NCI-H345 treated with DMSO at 0.1 percent for 48 hours (cell line): ENCODE measurements at regions not wholly inside any gene's neighbourhood (a gene's known extent, or its start where the extent isn't known, plus 50 kb on each side); places are given as distances from the start of the nearest gene placed in this dataset.

ENCODE experiments used
- DNase-seq: peaks from one replicate; lab custom pipeline; 2025; ENCODE audit not compliant: unreplicated experiment; lab: John Stamatoyannopoulos, UW

DNA sequence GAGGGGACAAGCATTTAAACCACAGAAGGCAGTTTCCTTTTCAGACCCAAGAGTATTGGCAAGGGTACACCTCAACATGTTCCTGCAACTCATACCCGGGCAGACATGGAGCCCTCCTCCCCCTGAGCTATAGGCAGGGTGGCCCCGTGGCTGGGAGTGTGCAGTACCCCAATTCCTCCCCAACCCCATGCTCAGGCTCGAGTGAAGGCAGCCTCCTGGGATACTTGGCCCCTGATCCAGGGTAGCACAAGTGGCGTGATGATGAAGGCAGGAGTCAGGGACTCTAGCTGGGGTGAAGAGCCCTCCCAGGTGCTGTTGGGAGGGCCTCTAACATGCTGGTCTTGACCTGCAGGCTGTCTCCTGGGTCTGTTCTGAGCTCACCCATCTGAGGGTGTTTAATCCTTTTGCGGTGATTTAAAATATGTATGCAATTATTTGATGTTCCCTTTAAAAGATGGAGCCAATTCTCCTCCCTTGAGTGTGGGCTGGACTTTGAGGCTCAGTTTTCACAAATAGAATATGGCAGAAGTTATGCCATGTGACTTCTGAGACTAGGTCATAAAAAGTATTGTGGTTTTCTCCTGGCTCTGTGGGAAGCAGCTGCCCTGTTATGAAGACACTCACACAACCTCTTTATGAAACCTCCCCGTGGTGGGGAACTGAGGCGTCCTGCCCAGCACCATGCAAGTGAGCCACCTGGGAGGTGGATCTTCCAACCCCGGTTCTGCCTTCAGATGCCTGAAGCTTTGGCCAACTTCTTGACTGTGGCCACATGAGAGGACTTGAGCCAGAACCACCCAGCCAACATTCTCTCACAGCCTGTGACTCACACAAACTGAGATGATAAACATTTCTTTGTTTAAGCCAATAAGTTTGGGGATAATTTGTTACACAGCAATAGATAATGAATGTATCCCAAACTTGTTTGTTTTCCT, 54.7 kb upstream of the NECTIN1 start:
- DNase-seq = no peak

DNA sequence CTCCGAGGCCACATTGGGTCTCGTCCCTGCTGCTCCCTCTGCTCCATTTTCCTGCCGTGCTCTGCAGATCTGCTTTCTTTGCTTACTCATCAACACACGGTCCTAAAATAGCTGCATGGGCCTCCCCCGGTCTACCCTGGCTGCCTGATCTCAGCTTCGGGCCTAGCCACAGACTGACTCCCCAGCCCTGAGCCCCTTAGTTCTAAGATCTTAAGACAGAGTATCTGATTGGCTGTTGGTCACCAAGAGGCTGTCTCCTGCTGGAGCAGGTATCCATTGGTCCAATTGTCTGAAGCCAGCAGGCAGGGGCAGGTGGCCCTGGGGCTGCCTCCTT, 53.7 kb upstream of the NECTIN1 start:
- DNase-seq = no peak

DNA sequence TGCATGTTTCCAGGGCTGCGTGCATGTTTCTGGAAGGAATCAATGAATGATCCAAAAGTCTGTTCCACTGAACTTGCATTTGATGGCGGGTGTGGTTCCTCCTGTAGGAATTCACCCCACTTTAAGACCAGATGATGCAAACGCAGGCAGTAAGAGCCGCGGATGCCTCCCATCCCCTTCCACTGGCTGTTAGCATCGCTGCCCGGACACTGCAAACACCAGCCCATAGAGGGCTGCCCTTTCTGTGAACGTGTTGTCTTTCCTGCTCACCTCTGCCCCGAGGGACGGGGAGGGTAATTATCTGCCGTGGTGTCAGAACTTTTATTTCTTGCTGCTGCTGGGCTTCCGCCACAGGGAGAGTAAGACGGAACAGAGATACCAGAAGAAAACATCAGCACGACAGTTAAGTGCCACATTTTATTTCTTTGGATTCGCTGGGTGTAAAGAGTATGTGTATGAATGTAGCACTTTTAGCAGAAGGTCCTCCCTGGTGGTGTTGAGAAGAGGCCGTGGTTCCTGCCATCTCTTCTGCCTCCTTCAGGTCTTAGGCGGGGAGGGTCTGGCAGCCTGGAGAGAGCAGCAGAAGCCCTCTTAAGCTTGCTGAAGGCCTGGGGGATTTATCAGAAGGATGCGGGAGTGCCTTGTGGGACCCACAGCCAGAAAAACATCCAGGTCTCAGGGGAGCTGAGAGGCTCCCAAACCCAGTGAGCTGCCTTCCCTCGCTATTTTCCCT, 53.2 kb upstream of the NECTIN1 start:
- no peak for DNase-seq

DNA sequence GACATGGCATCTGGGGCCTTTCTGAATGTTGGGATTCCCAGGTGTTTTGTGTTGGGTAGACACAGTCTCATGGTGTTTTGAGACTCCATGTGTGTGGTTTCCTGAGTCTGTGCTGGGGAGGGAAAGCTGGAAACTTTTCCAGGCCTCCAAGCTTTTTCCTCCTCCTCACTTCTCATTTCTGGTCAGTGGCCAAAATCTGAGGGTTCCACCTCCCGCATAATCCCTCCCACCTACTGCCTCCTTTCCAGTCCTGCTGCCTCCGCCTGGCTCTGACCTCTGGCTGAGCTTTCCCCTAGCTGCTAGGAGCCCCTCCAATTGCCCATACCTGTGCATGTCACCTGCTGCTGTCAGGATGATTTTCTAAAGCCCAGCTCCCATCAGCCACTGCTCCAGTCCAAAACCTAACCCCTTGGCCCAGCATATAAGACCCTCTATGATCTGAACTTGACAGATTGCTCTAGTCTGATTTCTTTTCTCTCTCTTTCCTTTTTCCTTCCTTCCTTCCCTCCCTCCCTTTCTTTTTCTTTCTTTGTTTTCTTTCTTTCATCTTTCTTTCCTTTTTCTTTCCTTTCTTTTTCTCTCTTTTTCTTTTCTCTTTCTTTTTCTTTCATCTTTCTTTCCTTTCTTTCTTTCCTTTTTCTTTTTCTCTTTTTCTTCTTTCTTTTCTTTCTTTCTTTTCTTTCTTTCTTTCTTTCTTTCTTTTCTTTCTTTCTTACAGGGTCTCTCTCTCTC, 51.4 kb upstream of the NECTIN1 start:
- no peak for DNase-seq

DNA sequence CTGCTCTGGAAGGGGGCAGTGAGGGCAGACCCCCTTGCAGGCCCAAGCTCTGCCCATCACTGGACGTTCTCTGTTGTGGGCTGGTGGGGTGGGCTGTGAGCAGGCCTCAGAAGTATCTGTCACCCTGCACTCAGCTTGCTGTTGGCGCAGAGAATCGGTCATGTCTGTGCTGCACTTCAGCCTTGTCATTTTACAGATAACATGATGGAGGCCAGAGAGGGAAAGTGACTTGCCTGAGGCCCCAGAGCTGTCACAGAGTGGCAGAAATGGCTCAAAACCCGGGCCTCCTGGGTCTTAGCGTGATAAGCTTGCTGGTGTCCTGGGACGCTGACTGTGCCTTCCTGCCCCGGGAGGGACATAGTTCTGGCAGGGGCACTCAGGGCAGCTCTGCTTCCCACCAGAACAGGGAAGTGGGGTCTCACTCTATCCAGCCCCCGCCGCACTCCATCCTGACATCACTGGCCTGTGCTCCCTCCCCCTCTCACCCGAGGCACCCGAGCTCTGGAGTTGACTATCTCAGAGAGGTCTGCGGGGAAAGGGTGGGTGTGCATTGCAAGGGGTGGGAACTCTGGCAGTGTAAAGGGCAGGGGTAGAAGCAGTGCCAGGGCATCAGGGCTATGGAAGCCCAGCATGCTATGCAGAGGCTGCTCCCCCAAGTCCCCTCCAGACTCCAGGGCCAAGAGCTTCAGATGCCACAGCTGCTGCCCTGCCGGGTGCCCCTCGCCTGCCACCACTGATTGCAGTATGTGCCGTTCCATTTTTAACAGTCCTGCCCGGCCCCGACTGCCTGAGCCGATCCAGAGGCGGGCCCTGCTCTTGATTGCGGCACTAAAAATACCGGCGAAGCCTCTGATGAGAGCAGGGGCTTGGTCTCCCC, 50.4 kb upstream of the NECTIN1 start:
- no peak for DNase-seq
